Thyroid gland (tissue), 4 donors: ENCODE measurements at regions not wholly inside any gene's neighbourhood (a gene's known extent, or its start where the extent isn't known, plus 50 kb on each side); places are given as distances from the start of the nearest gene placed in this dataset.

Source experiments
- CTCF ChIP-seq, 6 experiments: fragments of 200-600 bp in 3 of 6; fragments of 450-650 bp in 3 of 6; sonication (generic) in 3 of 6; IDR thresholded peaks; one replicate each; pipeline ENCODE4 v1.5.1; 2016 to 2019; ENCODE audit warnings: antibody characterized with exemption in 6 of 6, mild to moderate bottlenecking in 2 of 6, inconsistent platforms in 1 of 6, moderate library complexity in 1 of 6
- POLR2A ChIP-seq, 2 donors: fragments of 450-650 bp; IDR thresholded peaks; one replicate each; pipeline ENCODE4 v1.6.1; 2017; ENCODE audit warnings: antibody characterized with exemption in 2 of 2, mild to moderate bottlenecking in 2 of 2, moderate library complexity in 1 of 2

GRCh38 chr3:72510247-72510646 lies 338.0 kb downstream of the SHQ1 start:
- TF ChIP-seq CTCF (IDR thresholded peaks at IDR 0.05) (no peak), POLR2A (IDR thresholded peaks at IDR 0.05) (no peak)
